Activated CD4-positive, CD25-positive, alpha-beta regulatory T cell treated with anti-CD3 and anti-CD28 coated beads, Interleukin-2, amount 50 U/mL, for 72 hours (primary cell): ENCODE measurements at regions not wholly inside any gene's neighbourhood (a gene's known extent, or its start where the extent isn't known, plus 50 kb on each side); places are given as distances from the start of the nearest gene placed in this dataset.

Experiments
- DNase-seq: peaks from one replicate; pipeline ENCODE4 v3.0.0; 2021

- peak; percentile 70 for DNase-seq
Measured at GRCh38 chr10:6918305-6918704, 338.2 kb upstream of the PRKCQ start.

DNA sequence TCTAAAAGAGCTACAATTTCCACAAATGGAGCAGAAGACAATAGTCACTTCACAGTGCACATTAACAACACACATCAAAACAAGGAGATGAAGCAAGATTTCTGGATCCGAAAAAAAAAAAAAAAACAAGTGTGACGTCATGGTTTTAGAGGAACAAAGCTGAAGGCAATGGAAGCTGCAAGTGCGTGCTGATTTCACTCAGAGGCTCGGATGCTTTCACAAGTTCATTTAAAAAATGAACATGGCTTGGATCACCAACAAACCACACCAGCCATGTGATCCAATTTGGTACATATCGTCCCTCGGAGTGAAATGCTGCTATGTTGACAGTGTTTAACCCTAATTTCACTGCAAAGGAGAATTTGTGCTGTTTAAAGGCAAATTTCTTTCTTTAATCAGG lies 337.0 kb upstream of the PRKCQ start:
- DNase-seq, result no peak

DNA sequence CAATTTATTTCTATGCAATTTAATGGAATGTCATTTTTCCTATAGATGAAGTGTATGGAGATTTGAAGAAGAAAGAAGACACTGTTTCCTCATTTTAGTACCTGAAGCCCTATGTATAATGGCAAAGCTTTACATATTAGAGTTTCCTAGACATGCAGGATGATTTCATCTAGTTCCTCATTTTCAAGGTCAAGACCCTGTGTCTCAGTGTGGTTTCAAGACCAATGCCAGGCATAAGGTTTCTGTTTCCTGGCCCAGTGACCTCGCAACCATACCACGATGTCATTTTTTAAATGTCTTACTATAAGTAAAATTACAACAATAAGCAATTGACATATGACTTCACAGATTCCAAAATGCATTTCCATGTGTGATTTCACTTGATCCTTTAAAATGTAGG lies 336.5 kb upstream of the PRKCQ start:
- no peak for DNase-seq

GRCh38 chr10:6915307-6915706 lies 335.2 kb upstream of the PRKCQ start:
- no peak for DNase-seq

- DNase-seq, result no peak
Measured at GRCh38 chr10:6912929-6913328, 332.9 kb upstream of the PRKCQ start.

DNA sequence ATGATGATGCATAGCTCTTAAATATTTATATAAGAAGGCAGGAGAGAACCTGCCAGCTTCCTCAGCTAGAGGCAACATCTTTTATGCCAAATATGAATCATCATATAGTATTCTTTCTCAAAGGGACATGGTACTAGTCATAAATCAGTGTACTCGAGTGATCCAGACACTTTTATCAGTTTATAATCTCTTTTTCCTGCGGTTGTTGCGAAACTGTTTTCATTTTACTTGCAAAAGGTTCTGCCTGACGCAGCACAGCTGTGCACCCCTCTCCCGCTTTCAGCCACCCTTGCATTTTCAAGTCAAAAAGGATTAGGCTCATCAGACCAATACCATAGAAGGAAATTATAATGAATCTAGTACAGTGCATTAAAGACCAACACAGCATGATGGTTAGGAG lies 332.3 kb upstream of the PRKCQ start:
- DNase-seq, result no peak

GRCh38 chr10:6912021-6912420 lies 331.9 kb upstream of the PRKCQ start:
- no peak for DNase-seq

- DNase-seq, result no peak
Measured at GRCh38 chr10:6909905-6910560, 330.0 kb upstream of the PRKCQ start.

DNA sequence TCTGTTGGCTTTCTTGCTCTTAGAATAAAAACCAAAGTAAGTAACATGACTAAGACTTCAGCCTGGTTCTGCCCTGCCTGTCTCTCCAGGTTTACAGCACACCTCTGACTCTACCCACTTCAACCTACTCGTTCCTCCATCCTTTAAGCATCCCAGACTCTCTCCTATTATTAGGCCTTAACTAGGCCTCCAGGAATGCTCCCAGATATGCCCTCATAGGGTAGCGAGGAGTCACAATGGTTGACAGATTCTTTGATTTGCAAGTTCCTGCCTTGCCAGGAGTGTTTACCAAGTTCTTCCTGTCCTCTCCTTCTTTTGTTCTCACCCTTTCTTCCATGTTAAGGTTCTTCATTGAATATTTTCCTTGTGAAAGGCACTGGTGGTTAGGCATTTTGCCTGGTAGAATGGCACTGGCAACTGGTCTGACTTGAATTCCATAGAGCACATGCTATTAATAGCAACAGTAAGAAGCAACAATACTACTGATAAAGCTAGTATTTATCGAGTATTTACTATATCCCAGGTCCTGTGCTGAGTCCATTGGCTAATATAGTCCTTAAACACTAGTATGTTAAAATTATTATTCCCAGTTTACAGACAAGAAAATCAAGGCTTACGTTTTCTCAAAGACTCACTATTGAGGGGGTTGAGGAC lies 327.9 kb upstream of the PRKCQ start:
- no peak for DNase-seq

DNA sequence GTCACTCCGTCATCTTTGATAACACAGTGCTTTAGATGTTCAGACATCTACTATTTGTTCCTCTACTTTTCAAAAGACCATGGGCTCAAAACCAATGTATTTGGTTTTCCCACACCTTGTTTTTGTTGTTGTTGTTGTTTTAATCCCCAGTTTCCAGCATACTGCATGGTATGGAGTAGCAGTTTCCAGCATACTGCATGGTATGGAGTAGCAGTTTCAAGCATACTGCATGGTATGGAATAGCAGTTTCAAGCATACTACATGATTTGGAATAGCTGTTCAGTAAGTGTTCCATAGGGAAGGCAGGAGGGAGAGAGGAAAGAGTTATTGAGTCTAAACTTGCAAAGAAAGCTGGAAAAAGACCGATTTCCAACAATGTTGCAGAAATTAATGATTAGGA lies 314.3 kb upstream of the PRKCQ start:
- DNase-seq, result no peak

DNA sequence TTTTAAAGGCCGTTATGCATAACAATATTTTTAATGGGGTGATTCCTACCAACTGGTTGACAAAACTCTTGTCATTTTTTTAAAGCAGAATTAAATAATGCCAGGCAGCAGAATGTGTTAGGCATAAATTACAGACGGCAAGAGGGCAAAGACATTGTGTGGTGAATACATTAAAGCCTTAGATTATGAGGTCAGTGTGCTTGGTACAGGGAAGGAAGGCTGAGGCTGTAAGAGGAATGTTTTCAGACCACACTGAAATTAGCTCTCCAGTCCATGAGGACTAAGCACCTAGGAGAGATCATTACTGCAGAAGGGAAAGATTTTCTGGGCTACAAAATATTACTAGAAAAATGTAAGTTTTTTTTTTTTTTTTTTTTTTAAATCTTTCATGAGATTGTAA lies 312.8 kb upstream of the PRKCQ start:
- DNase-seq, result no peak

GRCh38 chr10:6891924-6892323 lies 311.8 kb upstream of the PRKCQ start:
- DNase-seq, result no peak

DNA sequence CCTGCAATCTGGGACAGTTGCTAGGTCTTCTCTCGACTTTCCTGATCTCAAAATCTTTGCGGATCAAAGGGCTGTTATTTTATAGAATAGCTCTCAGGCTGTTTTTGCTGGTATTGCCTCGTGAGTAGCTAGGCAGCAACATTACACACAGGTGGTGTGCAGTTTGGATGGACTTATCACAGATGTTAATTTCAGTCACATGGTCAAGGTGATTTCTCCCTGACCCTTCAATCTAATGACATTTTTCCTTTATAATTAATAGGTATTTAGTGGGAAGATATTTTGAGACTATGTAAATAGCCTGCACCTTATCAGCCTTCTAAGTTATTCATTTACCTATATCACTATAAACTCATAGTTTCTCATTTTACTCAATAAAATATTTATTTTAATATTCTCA lies 309.6 kb upstream of the PRKCQ start:
- DNase-seq, result no peak

- DNase-seq, result no peak
Measured at GRCh38 chr10:6888434-6888833, 308.4 kb upstream of the PRKCQ start.

- DNase-seq, result no peak
Measured at GRCh38 chr10:6885284-6885683, 305.2 kb upstream of the PRKCQ start.

- no peak for DNase-seq
Measured at GRCh38 chr10:6881987-6882386, 301.9 kb upstream of the PRKCQ start.

DNA sequence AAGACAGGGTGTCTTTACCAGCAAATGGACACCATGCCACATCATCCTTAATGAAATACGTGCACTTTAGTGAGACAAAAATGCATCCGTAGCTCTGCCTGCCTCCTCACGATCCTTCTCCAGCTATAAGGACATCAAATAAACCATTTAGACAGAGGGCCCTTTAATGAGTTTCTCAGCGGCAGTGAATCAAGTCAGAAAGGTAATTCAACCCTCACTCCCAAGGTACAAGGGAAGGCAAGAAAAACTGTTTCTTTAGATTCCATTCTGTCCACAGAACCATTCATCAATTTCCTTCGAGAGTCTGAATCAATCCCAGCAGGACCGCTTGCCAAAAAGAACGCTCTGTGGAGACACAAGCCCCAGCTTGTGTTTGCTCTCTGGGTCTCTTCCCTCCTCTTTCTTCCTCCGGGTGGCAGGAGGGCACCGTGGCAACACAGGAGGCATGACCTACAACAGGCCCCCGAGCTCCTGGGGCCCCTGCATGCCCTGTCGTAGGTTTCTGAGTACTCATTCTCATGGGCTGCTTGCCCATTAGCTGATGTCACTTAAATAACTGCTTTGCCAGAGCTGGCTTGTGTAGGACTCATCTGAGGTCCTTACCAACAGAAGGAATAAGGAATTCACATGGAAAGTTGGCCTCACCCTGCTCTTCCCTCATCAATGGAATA lies 297.8 kb upstream of the PRKCQ start:
- DNase-seq, result no peak

- no peak for DNase-seq
Measured at GRCh38 chr10:6877336-6877721, 297.3 kb upstream of the PRKCQ start.

DNA sequence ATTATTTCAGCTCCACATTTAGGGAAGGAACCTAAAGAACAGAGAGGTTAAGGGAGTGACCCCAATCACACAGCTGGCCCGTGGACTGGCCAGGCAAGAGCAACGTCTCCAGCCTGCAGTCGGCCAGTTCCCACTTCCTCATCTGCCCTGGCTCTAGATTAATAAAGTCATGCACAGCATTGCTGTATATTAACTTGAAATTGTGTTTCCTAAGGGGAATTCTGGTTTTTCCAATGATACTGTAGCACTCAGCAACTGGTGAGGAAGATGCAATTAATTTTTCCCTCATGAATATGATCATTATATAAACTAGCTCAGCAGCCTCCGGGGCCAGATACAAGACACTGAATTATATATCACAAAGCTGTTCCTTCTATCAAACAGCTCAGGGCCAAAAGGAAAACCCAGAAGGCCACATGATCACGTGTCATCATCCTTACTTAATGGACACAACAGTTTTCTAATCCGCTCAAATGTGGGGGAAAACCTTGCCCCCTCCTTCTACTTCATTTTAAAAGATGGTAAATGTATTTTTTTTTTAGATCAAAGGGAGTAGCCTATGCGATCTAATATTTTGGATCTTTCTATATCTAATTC lies 295.3 kb upstream of the PRKCQ start:
- no peak for DNase-seq

DNA sequence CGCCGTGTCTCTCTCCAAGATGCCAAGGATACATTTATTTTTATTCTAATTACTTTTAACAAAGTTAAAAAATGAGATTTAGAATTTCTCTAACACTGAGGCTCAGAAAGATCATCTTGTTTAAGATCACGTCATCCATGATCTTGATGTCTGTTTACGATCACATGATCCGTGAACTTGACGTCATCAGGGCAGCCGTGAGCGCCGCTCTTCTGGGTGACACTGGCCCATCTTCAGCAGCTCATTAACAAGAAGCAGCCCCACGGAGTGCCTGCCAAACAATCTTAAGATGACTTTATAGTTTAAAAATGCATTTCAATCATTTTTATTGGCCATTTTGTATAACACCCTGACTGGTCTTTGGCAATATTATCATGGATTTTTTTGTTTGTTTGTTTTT lies 291.1 kb upstream of the PRKCQ start:
- DNase-seq, result no peak

GRCh38 chr10:6868036-6868725 lies 288.1 kb upstream of the PRKCQ start:
- no peak for DNase-seq

DNA sequence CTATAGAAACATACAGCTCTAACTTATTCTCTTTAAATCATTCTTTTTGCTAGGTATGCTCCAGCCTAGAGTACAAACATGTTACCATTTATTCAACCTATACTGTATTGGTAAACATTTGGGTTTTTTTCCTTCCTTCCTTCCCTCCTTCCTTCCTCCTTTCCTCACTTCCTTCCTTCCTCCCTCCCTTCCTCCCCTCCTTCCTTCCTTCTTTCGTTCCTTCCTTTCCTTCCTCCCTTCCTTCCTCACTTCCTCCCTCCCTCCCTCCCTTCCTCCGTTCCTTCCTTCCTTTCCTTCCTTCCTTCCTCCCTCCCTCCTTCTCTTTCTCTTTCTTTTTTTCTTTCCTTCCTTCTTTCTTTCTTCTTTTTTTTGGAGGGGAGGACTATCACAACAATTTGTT lies 286.7 kb upstream of the PRKCQ start:
- DNase-seq, result no peak

DNA sequence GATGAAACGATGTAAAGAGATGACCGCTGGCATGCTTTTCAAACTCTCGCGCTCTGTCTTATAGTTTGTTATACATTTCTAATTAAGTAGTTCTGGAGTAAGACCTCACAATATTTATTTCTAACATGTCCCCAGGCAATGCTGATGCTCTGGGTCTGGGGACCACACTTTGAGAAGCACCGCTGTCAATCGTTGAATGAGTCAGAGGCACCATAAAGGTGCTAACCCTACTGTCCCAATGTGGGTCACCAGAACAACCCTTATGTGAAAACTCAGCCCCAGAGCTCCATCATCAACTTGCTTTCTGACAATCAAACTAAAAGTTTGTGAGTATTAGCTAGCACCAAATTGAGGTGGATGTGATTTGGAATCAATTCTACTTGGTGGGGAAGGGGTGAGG lies 284.1 kb upstream of the PRKCQ start:
- DNase-seq, result no peak

GRCh38 chr10:6863381-6863780 lies 283.3 kb upstream of the PRKCQ start:
- no peak for DNase-seq
